HG02852 (cell line): ENCODE measurements at regions not wholly inside any gene's neighbourhood (a gene's known extent, or its start where the extent isn't known, plus 50 kb on each side); places are given as distances from the start of the nearest gene placed in this dataset.
"Not testable (repeated sequence)": the region's sequence is repeated elsewhere in the genome, so short reads cannot be mapped to it uniquely, and the experiment has no call there.

Source experiments
- ATAC-seq: cut with Tn5 transposase; IDR thresholded peaks from one replicate; pipeline ENCODE4 v1.9.1; 2021; ENCODE audit warnings: mild to moderate bottlenecking, moderate library complexity; ENCODE audit not compliant: unreplicated experiment

GRCh38 chr14:105771261-105772226 is 245.2 kb downstream of the TMEM121 start:
- not testable (repeated sequence) for ATAC-seq

DNA sequence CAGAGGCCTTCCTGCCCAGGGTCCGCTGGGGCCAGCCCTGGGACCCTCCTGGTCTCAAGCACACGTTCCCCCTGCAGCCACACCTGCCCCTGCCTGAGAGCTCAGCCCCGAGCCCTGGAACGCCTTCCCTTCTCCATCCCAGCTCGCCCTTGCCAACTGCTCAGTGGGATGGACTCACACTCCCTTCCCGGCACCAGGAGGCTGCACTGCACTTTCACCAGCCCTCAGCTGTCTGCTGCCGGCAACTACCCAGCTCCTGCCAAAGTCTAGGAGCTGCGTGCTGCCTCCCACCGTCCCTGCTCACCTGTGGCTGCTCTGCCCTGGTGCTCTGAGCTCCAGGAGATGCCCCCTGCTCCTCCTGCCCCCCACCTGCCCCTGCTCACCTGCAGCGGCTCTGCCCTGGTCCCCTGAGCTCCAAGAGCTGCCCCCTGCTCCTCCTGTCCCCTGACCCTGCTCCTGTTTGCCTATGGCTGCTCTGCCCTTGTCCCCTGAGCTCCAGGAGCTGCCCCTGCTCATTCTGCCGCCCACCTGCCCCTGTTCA is 246.4 kb downstream of the TMEM121 start:
- ATAC-seq, result not testable (repeated sequence)

DNA sequence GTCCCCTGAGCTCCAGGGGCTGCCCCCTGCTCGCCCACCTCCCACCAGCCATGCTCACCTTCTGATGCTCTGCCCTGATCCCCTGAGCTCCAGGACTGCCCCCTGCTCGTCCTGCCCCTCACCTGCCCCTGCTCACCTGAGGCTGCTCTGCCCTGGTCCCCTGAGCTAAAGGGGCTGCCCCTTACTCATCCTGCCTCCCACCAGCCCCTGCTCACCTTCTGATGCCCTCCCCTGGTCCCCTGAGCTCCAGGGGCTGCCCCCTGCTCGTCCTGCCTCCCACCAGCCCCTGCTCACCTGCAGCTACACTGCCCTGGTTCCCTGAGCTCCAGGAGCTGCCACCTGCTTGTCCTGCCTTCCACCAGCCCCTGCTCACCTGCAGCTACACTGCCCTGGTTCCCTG is 247.2 kb downstream of the TMEM121 start:
- ATAC-seq, result no peak

GRCh38 chr14:105774001-105774400 is 247.6 kb downstream of the TMEM121 start:
- no peak for ATAC-seq

- not testable (repeated sequence) for ATAC-seq
Observed at GRCh38 chr14:105774585-105775348, 248.4 kb downstream of the TMEM121 start.

GRCh38 chr14:105775349-105775923 is 249.1 kb downstream of the TMEM121 start:
- not testable (repeated sequence) for ATAC-seq

DNA sequence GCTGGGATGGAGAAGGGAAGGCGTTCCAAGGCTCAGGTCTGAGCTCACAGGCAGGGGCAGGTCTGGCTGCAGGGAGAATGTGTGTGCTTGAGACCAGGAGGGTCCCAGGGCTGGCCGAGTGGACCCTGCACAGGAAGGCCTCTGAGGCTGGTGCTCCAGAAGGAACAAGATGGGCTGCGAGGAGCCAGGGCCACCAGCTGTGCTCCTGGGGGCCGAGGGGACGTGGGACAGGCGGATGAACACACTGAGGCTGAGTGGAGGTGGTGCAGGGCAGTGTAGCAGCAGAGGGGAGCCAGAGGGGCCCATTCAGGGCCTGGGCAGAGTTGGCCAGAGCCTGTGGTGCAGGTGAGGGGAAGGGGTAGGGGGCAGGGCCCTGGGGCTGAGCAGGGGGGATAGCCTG is 249.7 kb downstream of the TMEM121 start:
- not testable (repeated sequence) for ATAC-seq

GRCh38 chr14:105776924-105777323 is 250.5 kb downstream of the TMEM121 start:
- ATAC-seq, result no peak

- ATAC-seq, result no peak
Observed at GRCh38 chr14:105783707-105784106, 257.3 kb downstream of the TMEM121 start.

GRCh38 chr14:105793836-105794235 is 267.5 kb downstream of the TMEM121 start:
- ATAC-seq, result no peak

DNA sequence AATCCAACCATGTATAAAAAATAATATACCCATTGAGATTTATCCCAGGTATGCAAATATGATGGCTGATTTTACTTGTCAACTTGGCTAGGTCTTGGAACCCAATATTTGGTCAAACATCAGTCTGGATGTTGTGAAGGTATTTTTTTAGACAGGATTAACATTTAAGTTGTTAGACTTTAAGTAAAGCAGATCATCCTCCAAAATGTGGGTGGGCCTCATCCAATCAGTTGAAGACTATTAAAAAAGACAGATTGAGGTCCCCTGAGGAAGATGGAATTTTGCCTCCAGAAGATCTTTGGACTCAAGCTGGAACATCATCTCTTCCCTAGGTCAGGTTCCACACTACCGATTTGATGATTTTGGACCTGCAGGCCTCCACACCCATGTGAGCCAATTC is 271.2 kb downstream of the TMEM121 start:
- ATAC-seq, result no peak

- no peak for ATAC-seq
Observed at GRCh38 chr14:105805701-105806100, 279.3 kb downstream of the TMEM121 start.

DNA sequence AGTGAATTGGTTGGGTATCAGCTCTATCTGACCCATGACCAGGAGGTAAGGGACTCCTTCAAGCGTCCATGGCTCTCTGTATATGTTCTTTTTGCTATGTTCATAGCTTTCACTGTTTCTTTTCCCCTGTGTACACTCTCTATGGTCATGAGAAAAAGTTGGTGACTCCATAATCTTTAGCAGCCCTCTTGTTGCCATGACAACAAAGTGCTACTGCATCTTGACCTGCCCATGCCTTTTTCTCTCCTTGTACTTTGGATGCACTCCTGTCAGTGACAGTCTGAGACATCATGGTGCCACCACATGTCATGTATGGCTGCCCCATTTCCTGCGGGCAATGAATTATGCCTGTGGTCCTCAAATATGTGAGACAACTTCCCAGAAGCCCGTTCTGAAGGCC is 280.2 kb downstream of the TMEM121 start:
- no peak for ATAC-seq

DNA sequence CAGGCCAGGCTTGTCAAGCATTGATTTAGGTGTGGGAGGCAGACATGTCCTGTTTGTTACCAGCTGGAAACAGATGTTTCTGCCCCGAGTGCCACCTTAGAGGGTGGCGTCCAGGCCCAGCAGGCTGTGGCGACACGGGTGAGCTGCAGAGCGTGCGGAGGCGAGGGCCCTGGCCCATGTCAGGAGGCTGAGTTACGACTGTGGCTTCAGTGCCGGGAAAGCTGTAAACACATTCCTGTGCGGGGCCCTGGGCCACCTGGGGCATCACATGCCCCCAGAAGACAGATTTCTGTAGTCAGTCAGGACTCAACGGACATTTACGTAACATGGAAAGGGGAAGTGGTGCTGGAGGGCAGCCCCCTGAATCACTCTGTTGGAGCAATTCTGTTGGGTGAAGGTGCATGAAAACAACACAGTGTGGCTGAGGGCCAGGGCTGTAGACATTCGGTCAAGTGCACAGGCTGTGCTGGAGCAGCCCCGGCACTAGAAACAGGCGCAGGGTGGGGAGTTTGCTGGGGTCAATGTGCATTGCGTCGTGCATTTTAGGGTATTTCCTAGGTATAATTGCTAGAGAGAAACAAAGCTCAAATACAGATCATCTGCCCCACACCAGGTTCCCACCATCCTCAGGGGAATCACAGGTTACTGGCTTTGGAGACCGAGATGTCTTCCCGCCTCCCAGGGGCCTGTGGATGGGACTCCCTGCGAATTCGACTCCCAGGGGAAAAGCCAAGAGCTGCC is 291.8 kb downstream of the TMEM121 start:
- ATAC-seq, result no peak

GRCh38 chr14:105818712-105819005 is 292.3 kb downstream of the TMEM121 start:
- no peak for ATAC-seq

- ATAC-seq, result no peak
Observed at GRCh38 chr14:105830171-105830570, 303.8 kb downstream of the TMEM121 start.

DNA sequence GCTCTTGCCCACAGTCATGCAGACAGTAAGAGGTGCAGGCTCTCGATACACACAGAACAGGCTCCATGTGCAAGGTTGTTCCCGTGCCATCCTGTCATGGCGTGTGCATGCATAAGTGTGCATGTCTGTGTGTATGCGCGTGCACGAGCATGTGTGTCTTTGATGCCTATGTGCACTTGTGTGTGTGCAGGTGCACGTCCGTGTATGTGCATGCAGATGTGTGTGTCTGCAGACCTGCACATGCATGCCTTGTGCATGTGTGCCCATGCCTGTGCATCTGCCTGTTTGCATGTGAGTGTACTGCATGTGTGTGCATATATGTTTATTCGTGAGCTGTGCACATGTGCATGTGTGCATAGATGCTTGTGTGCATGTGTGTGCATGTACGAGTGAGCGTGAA is 309.8 kb downstream of the TMEM121 start:
- ATAC-seq, result no peak

- ATAC-seq, result no peak
Observed at GRCh38 chr14:105836730-105837129, 310.3 kb downstream of the TMEM121 start.

DNA sequence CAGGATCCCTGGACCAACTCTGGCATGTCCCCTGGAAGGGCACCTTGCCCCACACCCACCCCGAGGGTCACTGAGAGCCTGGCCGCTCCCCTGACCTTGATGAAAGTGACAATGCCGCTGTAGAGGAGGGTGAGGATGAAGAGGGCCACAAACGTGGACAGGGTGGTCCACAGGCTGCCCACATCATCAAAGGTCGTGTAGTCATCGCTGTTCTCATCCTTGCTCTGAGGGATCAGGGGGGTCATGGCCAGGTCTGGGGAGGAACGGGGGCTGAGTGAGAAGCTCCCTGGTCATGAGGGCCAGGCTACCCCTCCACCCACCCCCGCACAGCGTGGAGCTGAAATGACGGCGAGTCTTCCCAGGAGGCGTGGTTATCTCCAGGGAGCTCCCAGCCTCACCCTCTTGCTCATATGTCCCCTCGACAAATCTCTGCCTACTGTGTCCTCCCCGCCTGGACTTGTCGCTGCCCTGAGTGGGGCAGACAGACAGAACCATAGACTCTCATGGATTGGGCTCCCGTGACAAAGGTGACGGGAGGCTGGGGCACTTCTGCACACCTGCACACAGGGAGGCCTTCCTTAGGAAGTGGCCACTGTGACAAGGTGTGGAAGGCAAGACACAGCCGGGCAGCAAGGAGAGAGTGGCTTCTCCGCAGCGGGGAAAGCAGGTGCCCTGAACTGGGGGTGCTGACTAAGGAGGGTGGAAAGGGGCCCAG is 311.1 kb downstream of the TMEM121 start:
- no peak for ATAC-seq

GRCh38 chr14:105838107-105838506 is 311.7 kb downstream of the TMEM121 start:
- ATAC-seq, result no peak
